DMS53 treated with DMSO at 0.1 percent for 48 hours (cell line): ENCODE measurements at regions not wholly inside any gene's neighbourhood (a gene's known extent, or its start where the extent isn't known, plus 50 kb on each side); places are given as distances from the start of the nearest gene placed in this dataset.

Experiments
- DNase-seq: peaks from one replicate; lab custom pipeline; 2025; ENCODE audit not compliant: unreplicated experiment; lab: John Stamatoyannopoulos, UW

- DNase-seq = no peak
These were observed 68.3 kb upstream of the CTSC start for GRCh38 chr11:88405853-88406252.

- no peak for DNase-seq
These were observed 67.6 kb upstream of the CTSC start for GRCh38 chr11:88404932-88405710.

DNA sequence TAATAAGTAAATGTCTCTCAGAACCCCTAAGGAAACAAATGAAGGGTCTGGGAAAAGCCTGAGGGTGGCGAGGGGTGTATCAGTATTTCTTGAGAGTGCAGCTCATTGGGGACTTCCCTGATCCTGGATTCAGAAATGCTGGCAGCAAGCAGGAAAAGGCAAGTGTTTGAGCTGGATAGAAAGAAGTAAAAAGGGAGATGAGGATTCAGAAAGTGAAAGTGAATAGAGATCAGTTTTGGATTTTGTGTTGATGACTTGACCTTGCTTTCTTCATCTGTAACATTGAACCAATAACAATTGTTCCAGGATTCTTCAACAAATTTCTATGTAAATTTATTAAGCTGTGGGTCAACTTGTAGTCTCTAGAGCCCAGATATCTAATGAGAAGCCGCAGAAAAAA lies 66.9 kb upstream of the CTSC start:
- no peak for DNase-seq

DNA sequence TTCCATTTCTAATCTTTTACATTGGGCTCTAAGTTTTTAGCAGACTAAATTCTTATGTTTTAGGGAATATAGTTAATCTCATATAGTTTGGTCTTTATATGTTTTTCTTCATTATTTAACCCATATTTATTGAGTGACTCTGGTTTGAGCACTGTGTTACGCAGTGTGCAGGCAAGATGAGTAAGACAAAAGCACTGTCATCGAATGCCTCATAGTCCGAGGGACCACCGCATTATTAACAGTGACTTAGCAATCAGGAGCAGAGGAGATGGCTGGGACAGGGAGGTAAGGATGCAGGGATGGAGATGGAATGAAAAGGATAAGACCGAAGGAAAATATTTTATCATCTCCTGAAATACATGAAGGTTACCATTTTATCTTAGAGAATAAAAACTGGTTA lies 65.2 kb upstream of the CTSC start:
- DNase-seq = no peak

DNA sequence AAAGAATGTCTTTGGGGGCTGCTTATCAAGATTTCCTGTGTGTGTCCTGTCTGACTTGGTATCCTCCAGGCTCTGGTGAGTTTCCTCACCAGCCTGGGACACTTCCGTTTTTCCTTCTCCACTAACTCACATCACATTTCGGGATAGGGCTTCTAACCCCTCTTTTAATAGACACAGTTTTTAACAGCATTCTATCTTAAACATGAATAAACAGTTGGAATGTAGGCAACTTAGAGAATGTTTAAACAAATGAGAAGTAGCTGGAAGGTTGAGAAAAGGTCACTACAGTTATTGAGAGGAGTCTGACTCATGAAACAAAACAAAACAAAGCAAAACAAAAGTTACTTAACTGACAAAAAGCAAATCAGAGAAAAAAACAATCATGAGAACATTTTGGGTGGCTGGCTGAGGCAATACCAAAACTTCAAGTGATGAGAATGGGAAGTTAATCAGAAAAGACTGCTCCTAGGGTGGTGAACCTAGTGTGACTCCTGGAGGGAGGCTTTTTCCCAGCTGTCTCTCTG lies 64.7 kb upstream of the CTSC start:
- no peak for DNase-seq

DNA sequence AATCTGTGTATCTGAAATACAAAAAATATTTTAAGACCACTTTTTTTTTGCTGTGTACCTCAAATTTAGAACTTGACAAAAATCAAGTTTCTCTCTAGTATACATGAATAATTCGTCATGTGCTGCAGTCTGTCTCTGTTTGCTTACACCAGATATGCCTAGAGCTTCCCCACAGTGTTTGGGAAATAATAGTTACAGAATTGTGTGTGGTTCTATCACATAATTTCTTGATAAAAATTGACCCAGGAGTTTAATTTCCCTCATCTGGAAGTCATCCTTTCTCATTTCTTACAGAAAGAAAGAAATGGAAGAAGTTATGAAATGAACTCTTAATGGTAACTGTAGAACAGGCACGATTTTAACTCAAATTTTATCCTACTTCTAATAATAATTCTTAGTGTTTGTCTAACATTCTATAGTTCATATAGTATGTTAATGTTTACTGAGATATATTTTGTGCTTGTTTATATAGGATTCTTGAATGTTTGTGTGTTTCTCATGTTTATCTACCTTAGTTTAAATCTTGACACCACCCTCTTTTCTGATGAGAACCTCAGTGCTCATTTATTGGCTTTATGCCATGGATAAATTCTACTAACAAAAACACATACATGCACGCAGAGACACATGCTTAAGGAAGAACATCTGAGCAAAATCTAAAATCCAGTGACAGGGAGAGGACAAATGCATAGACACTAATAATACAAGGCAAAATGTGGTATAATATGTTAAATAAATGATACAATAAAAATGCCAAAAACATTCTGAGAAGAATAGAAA lies 61.4 kb upstream of the CTSC start:
- DNase-seq = no peak

DNA sequence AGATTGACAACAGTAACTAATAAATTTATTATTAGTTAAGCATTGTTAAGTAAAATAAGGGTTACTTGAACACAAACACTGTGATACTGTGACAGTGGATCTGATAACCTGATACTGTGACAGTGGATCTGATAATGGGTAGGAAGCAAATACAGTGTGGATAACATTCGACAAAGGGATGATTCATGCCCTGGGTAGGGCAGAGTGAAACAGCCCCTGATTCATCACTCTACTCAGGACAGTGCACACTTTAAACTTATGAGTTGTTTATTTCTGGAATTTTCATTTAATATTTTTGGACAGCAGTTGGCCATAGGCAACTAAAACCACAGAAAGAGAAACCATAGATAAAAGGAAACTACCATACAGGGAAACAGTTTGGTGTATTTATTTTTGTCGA lies 60.8 kb upstream of the CTSC start:
- peak; percentile 10 for DNase-seq

- DNase-seq = no peak
These were observed 52.7 kb upstream of the CTSC start for GRCh38 chr11:88390254-88390653.

DNA sequence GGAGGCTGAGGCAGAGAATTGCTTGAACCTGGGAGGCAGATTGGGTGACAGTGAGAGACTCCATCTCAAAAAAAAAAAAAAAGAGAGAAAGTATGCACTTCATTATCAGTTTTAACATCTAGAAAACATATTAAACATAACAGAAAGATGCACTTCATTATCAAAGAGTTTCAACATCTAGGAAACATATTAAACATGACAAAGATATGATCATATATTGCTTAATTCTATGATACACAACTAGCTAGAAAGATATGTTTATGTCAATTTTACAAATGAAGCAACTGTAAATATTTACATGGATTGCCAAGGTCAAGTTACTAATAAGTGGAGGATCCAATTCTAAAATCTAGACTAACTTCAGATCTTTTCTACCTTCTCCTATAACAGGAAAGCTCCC lies 50.4 kb upstream of the CTSC start:
- peak; percentile 8 for DNase-seq
